Hypothalamus (tissue), 51 donors: ENCODE measurements at regions not wholly inside any gene's neighbourhood (a gene's known extent, or its start where the extent isn't known, plus 50 kb on each side); places are given as distances from the start of the nearest gene placed in this dataset.

ENCODE experiments used
- DNase-seq, 51 donors: peaks; one replicate each; lab custom pipeline; 2025; lab: John Stamatoyannopoulos, UW

- DNase-seq, result no peak
Observed at GRCh38 chr16:51698647-51699046, 547.6 kb upstream of the SALL1 start.

- no peak for DNase-seq
Observed at GRCh38 chr16:51697454-51697853, 546.4 kb upstream of the SALL1 start.

GRCh38 chr16:51696376-51696775 is 545.3 kb upstream of the SALL1 start:
- DNase-seq, result no peak

GRCh38 chr16:51691109-51691508 is 540.0 kb upstream of the SALL1 start:
- DNase-seq, result no peak

- DNase-seq, result no peak
Observed at GRCh38 chr16:51685498-51685897, 534.4 kb upstream of the SALL1 start.

- DNase-seq, result no peak
Observed at GRCh38 chr16:51683882-51684281, 532.8 kb upstream of the SALL1 start.

GRCh38 chr16:51682905-51683304 is 531.8 kb upstream of the SALL1 start:
- no peak for DNase-seq

GRCh38 chr16:51674615-51675014 is 523.5 kb upstream of the SALL1 start:
- DNase-seq, result no peak

- no peak for DNase-seq
Observed at GRCh38 chr16:51670527-51670926, 519.5 kb upstream of the SALL1 start.

- no peak for DNase-seq
Observed at GRCh38 chr16:51666821-51667220, 515.8 kb upstream of the SALL1 start.

GRCh38 chr16:51666074-51666473 is 515.0 kb upstream of the SALL1 start:
- DNase-seq, result no peak

GRCh38 chr16:51665436-51665998 is 514.4 kb upstream of the SALL1 start:
- DNase-seq, result no peak

GRCh38 chr16:51658531-51658930 is 507.5 kb upstream of the SALL1 start:
- DNase-seq, result no peak

- DNase-seq, result peak in 2 of 51 donors; percentile 4
Observed at GRCh38 chr16:51657848-51658247, 506.8 kb upstream of the SALL1 start.

GRCh38 chr16:51655249-51655648 is 504.2 kb upstream of the SALL1 start:
- no peak for DNase-seq

GRCh38 chr16:51651061-51651466 is 500.0 kb upstream of the SALL1 start:
- peak in 30 of 51 donors; percentile 2 to 56 (median 24) for DNase-seq

GRCh38 chr16:51649631-51650030 is 498.6 kb upstream of the SALL1 start:
- DNase-seq, result no peak

- no peak for DNase-seq
Observed at GRCh38 chr16:51648526-51648925, 497.5 kb upstream of the SALL1 start.

- DNase-seq, result no peak
Observed at GRCh38 chr16:51641191-51641765, 490.2 kb upstream of the SALL1 start.

- DNase-seq, result no peak
Observed at GRCh38 chr16:51640196-51640595, 489.1 kb upstream of the SALL1 start.

GRCh38 chr16:51638339-51639135 is 487.5 kb upstream of the SALL1 start:
- DNase-seq, result no peak

- no peak for DNase-seq
Observed at GRCh38 chr16:51637770-51638094, 486.7 kb upstream of the SALL1 start.
